GM12864 (cell line): ENCODE measurements at regions not wholly inside any gene's neighbourhood (a gene's known extent, or its start where the extent isn't known, plus 50 kb on each side); places are given as distances from the start of the nearest gene placed in this dataset.

Experiments
- DNase-seq: peaks from one replicate; pipeline ENCODE4 v3.0.0-alpha.2; 2011; ENCODE audit warnings: low read depth
- H3K4me3 ChIP-seq: 2 replicates; pipeline ENCODE4 v1.5.1; 2011; ENCODE audit warnings: mild to moderate bottlenecking, low read depth, low read length, control low read depth
- CTCF ChIP-seq: IDR thresholded peaks from 2 replicates; pipeline ENCODE4 v1.5.1; 2011; ENCODE audit warnings: low read depth, mild to moderate bottlenecking, moderate library complexity, low read length, control low read depth, inconsistent platforms; ENCODE audit errors: missing control alignments

DNA sequence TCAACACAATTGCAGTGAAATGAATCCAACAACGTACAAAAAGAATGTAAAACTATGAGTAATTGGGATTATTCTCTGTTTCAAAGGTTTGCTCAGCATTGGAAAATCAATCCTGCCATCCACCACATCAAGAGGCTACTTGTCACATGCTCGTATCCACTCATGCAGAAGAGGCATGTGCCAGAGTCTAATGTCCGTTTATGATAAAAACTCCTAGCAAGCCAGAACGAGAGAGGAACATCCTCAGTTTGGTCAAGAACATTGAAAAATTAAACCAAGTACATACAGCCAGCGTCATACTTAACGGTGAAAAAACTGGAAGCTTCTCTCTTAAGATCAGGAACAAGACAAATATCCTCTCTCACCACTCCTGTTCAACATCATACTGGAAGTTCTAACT, 563.9 kb upstream of the TMEM132C start:
- H3K4me3 ChIP-seq, result no peak overlapping the region
- no peak for TF ChIP-seq CTCF
- no peak for DNase-seq

- DNase-seq, result no peak
- peak; percentile 22 for TF ChIP-seq CTCF
- no peak overlapping the region for H3K4me3 ChIP-seq
These were observed 555.9 kb upstream of the TMEM132C start for GRCh38 chr12:127711108-127711507.

- no peak for TF ChIP-seq CTCF
- no peak overlapping the region for H3K4me3 ChIP-seq
- no peak for DNase-seq
These were observed 554.4 kb upstream of the TMEM132C start for GRCh38 chr12:127712561-127712960.

GRCh38 chr12:127716166-127716565, 550.8 kb upstream of the TMEM132C start:
- DNase-seq, result no peak
- no peak overlapping the region for H3K4me3 ChIP-seq
- no peak for TF ChIP-seq CTCF

GRCh38 chr12:127717278-127717677, 549.7 kb upstream of the TMEM132C start:
- no peak overlapping the region for H3K4me3 ChIP-seq
- DNase-seq, result no peak
- TF ChIP-seq CTCF, result no peak

DNA sequence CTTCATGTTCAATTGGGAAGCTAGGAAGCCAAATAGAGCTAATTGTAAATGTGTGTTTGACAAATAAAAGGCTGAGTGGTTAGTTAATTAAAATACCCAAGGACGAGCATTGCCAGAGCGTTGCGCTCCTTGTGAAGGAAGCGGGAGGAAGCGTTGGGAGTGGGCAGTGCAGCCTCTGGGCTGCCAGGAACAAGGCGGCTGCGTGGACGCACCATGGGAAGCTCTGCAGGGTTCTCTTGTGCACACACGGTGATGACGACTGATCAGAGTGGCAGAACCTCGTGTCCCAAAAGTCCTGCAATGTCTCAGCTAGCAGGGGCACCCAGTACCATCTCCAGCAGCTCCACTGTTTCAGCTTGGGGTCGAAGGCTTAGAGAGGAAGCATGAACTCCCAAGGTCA, 546.6 kb upstream of the TMEM132C start:
- TF ChIP-seq CTCF, result no peak
- DNase-seq, result no peak
- no peak overlapping the region for H3K4me3 ChIP-seq

- no peak for DNase-seq
- TF ChIP-seq CTCF, result no peak
These were observed 544.4 kb upstream of the TMEM132C start for GRCh38 chr12:127722611-127723010.

More at GRCh38 chr12:127722611-127723010, 544.4 kb upstream of the TMEM132C start:
- no peak overlapping the region for H3K4me3 ChIP-seq
